ENCODE measurements at regions not wholly inside any gene's neighbourhood (a gene's known extent, or its start where the extent isn't known, plus 50 kb on each side); places are given as distances from the start of the nearest gene placed in this dataset.

- no peak for TF ChIP-seq EZH2 (IDR thresholded peaks at IDR 0.05)
- TF ChIP-seq POLR2AphosphoS5 (IDR thresholded peaks at IDR 0.05; ENCODE audit: borderline replicate concordance, low read depth, low read length) = no peak
Observed at GRCh38 chr12:74906224-74906623, 303.4 kb downstream of the KCNC2 start.
